C4-2B (cell line): ENCODE measurements at regions not wholly inside any gene's neighbourhood (a gene's known extent, or its start where the extent isn't known, plus 50 kb on each side); places are given as distances from the start of the nearest gene placed in this dataset.

Experiments
- ZFX ChIP-seq: fragments of 450-650 bp; IDR thresholded peaks from 2 replicates; pipeline ENCODE4 v1.6.1; 2017
- TF ChIP-seq, protein P1 (sequence below): fragments of 450-650 bp; conservative IDR thresholded peaks from 2 replicates; pipeline ENCODE4 v1.5.1; 2017; ENCODE audit warnings: mild to moderate bottlenecking

DNA sequence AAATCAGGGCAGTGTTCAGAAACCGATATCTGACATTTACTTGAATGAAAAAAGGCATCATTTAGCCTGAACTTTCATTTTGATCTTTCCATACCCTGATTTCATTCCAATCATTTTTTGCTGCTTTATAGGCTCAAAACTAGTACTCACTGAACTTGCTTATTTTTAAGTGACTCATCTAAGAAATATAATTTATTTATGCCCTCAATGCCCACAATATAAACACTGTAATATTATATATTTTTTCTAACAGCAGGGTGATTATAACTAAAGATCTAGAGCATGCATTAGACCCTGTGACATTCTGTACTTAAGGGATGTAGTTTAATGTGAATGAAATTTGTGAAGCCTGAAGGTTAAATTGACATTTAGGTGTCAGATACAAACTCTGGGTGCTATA is 446.1 kb upstream of the CDH10 start:
- TF ChIP-seq, protein P1, sequence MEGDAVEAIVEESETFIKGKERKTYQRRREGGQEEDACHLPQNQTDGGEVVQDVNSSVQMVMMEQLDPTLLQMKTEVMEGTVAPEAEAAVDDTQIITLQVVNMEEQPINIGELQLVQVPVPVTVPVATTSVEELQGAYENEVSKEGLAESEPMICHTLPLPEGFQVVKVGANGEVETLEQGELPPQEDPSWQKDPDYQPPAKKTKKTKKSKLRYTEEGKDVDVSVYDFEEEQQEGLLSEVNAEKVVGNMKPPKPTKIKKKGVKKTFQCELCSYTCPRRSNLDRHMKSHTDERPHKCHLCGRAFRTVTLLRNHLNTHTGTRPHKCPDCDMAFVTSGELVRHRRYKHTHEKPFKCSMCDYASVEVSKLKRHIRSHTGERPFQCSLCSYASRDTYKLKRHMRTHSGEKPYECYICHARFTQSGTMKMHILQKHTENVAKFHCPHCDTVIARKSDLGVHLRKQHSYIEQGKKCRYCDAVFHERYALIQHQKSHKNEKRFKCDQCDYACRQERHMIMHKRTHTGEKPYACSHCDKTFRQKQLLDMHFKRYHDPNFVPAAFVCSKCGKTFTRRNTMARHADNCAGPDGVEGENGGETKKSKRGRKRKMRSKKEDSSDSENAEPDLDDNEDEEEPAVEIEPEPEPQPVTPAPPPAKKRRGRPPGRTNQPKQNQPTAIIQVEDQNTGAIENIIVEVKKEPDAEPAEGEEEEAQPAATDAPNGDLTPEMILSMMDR: no peak
- TF ChIP-seq ZFX: no peak
